Panc1 (cell line): ENCODE measurements at regions not wholly inside any gene's neighbourhood (a gene's known extent, or its start where the extent isn't known, plus 50 kb on each side); places are given as distances from the start of the nearest gene placed in this dataset.

ENCODE experiments used
- ATAC-seq: fragments of 200-7000 bp; cut with Tn5 transposase; 2 replicates; pipeline ENCODE4 v1.9.1; 2020; ENCODE audit warnings: mild to moderate bottlenecking, moderate library complexity
- BruUV-seq: library from RNA; stranded (reverse); fragments of 400-500 nt; replicated peaks from 2 replicates; lab custom pipeline; 2021; lab: Mats Ljungman, UMichigan
- CTCF ChIA-PET: fragments of 300-600 bp; sonication (Branson Sonifier 250); formaldehyde crosslinking; loops from one replicate; lab custom pipeline; 2022; ENCODE audit warnings: antibody characterized with exemption; lab: Charles Lee
- POLR2A ChIA-PET: fragments of 300-600 bp; sonication (Branson Sonifier 250); formaldehyde crosslinking; loops from one replicate; lab custom pipeline; 2022; ENCODE audit warnings: antibody characterized with exemption; lab: Charles Lee
- DNase-seq: peaks from one replicate; pipeline ENCODE4 v3.0.0-alpha.2; 2010; ENCODE audit warnings: low read depth, low spot score
- H3K27ac ChIP-seq: 2 replicates; pipeline ENCODE4 v1.5.1; 2011; ENCODE audit warnings: mild to moderate bottlenecking, low read length, inconsistent platforms
- H3K27me3 ChIP-seq: fragments of 200-500 bp; sonication (Bioruptor generic); 2 replicates; pipeline ENCODE4 v1.6.0; 2014; ENCODE audit warnings: low read length, inconsistent platforms; ENCODE audit not compliant: control insufficient read depth, insufficient read depth
- H3K36me3 ChIP-seq: fragments of 200-500 bp; sonication (Bioruptor generic); 2 replicates; pipeline ENCODE4 v1.5.1; 2014; ENCODE audit warnings: inconsistent platforms, mild to moderate bottlenecking, low read length, moderate library complexity; ENCODE audit not compliant: control insufficient read depth, insufficient read depth
- H3K4me1 ChIP-seq: 2 replicates; pipeline ENCODE4 v1.5.1; 2011; ENCODE audit warnings: inconsistent platforms, mild to moderate bottlenecking, low read length, moderate library complexity; ENCODE audit not compliant: control insufficient read depth, insufficient read depth
- H3K4me3 ChIP-seq, 2 experiments: 2 replicates each; pipeline ENCODE4 v1.5.1; 2011 to 2012; ENCODE audit warnings: low read depth in 2 of 2, low read length in 2 of 2, mild to moderate bottlenecking in 2 of 2, inconsistent platforms in 1 of 2, moderate library complexity in 1 of 2
- H3K9me3 ChIP-seq: fragments of 200-500 bp; sonication (Bioruptor generic); 2 replicates; pipeline ENCODE4 v1.5.1; 2014; ENCODE audit warnings: low read depth, mild to moderate bottlenecking, inconsistent platforms, low read length, moderate library complexity; ENCODE audit not compliant: control insufficient read depth, insufficient read depth
- CTCF ChIP-seq: fragments of 450-650 bp; IDR thresholded peaks from 2 replicates; pipeline ENCODE4 v1.5.1; 2017; ENCODE audit warnings: mild to moderate bottlenecking
- POLR2AphosphoS5 ChIP-seq: IDR thresholded peaks from 2 replicates; pipeline ENCODE4 v1.6.1; 2012; ENCODE audit warnings: mild to moderate bottlenecking, low read depth, low read length, moderate library complexity
- REST ChIP-seq, 2 experiments: IDR thresholded peaks; 2 replicates each; pipeline ENCODE4 v1.6.1; 2011 to 2012; ENCODE audit warnings: low read depth in 2 of 2, control low read depth in 1 of 2, low read length in 1 of 2, mild to moderate bottlenecking in 1 of 2, moderate library complexity in 1 of 2; ENCODE audit not compliant: insufficient read depth in 1 of 2
- SIN3A ChIP-seq: IDR thresholded peaks from 2 replicates; pipeline ENCODE4 v1.6.1; 2012; ENCODE audit warnings: low read depth, mild to moderate bottlenecking, low read length, moderate library complexity, borderline replicate concordance; ENCODE audit not compliant: insufficient read depth
- TCF7L2 ChIP-seq: IDR thresholded peaks from 2 replicates; pipeline ENCODE4 v1.6.1; 2011; ENCODE audit warnings: mild to moderate bottlenecking, low read depth, low read length, inconsistent platforms
- in situ Hi-C: cut with HindIII; loops from 2 replicates; pipeline ENCODE4 v1.10.0; 2016; ENCODE audit warnings: low sequenced_read_pairs, low pct_unique_long_range_greater_than_20kb
- intact Hi-C: fragments of 100-400 bp; cut with micrococcal nuclease; formaldehyde crosslinking; loops from one replicate; pipeline ENCODE4 v1.10.0; 2022; ENCODE audit not compliant: unreplicated experiment

- in situ Hi-C loops (no loop called here), intact Hi-C loops (loop anchor here (10.0 kb wide), 1 partner anchor 189 kb away; no protein-coding TSS in a partner anchor)
- POLR2A ChIA-PET, result no interaction called here
- Histone ChIP-seq H3K4me3 (no peak overlapping the region), H3K27me3 (peaks cover 53% of the 10 kb centered on the region), H3K27ac (no peak overlapping the region), H3K36me3 (no peaks in the 10 kb centered on the region), H3K9me3 (no peaks in the 10 kb centered on the region), H3K4me1 (no peaks in the 10 kb centered on the region)
- DNase-seq (no peak), ATAC-seq (no peak)
- TF ChIP-seq POLR2AphosphoS5 (no peak), TCF7L2 (no peak), REST (IDR thresholded peaks at IDR 0.05; ENCODE audit: insufficient read depth in 1 of 2, low read depth in 2 of 2, low read length in 1 of 2) (no peak), SIN3A (no peak)
- CTCF ChIA-PET, result no interaction called here
- BruUV-seq, result no TSS peak
Observed at GRCh38 chr19:32035626-32036025, 309.8 kb upstream of the ZNF507 start.

- DNase-seq (no peak), ATAC-seq (no peak)
- Histone ChIP-seq H3K27ac (no peak overlapping the region), H3K36me3 (no peaks in the 10 kb centered on the region), H3K9me3 (no peaks in the 10 kb centered on the region), H3K4me1 (no peaks in the 10 kb centered on the region), H3K4me3 (no peak overlapping the region), H3K27me3 (peaks cover 71% of the 10 kb centered on the region)
- BruUV-seq, result no TSS peak
- intact Hi-C loops, result loop anchor here (10.0 kb wide), 1 partner anchor 187 kb away; no protein-coding TSS in a partner anchor
- CTCF ChIA-PET, result interaction anchor here (0.6 kb wide), 1 partner anchor 54 kb away, joined by 6 read pairs; no protein-coding TSS in a partner anchor
- POLR2A ChIA-PET, result no interaction called here
- in situ Hi-C loops, result no loop called here
- no peak for TF ChIP-seq TCF7L2
- no peak for TF ChIP-seq SIN3A
- no peak for TF ChIP-seq CTCF
- no peak for TF ChIP-seq POLR2AphosphoS5
- no peak for TF ChIP-seq REST (IDR thresholded peaks at IDR 0.05; ENCODE audit: insufficient read depth in 1 of 2, low read depth in 2 of 2, low read length in 1 of 2)
Observed at GRCh38 chr19:32038021-32038920, 307.1 kb upstream of the ZNF507 start.
